Hepatocyte (in vitro differentiated cells): ENCODE measurements at regions not wholly inside any gene's neighbourhood (a gene's known extent, or its start where the extent isn't known, plus 50 kb on each side); places are given as distances from the start of the nearest gene placed in this dataset.

Source experiments
- DNase-seq: peaks from one replicate; pipeline ENCODE4 v3.0.0-alpha.2; 2016; ENCODE audit warnings: low spot score
- H2AFZ ChIP-seq: fragments of 200-600 bp; sonication (generic); 2 replicates; pipeline ENCODE4 v1.6.0; 2016; ENCODE audit warnings: antibody characterized with exemption, mild to moderate bottlenecking
- H3K27ac ChIP-seq: fragments of 200-600 bp; sonication (generic); 2 replicates; pipeline ENCODE4 v1.5.1; 2016; ENCODE audit warnings: mild to moderate bottlenecking
- H3K27me3 ChIP-seq: fragments of 200-600 bp; sonication (generic); 2 replicates; pipeline ENCODE4 v1.6.1; 2016
- H3K36me3 ChIP-seq: fragments of 200-600 bp; sonication (generic); replicated peaks from 2 replicates; pipeline ENCODE4 v1.5.1; 2016; ENCODE audit warnings: low read depth; ENCODE audit not compliant: insufficient read depth
- H3K4me1 ChIP-seq: fragments of 200-600 bp; sonication (generic); 2 replicates; pipeline ENCODE4 v1.5.1; 2016; ENCODE audit warnings: mild to moderate bottlenecking, moderate library complexity; ENCODE audit not compliant: insufficient read depth
- H3K4me2 ChIP-seq: fragments of 200-600 bp; sonication (generic); 2 replicates; pipeline ENCODE4 v1.6.0; 2016
- H3K4me3 ChIP-seq: fragments of 200-600 bp; sonication (generic); 2 replicates; pipeline ENCODE4 v1.5.1; 2016; ENCODE audit warnings: mild to moderate bottlenecking
- H3K79me2 ChIP-seq: fragments of 200-600 bp; sonication (generic); 2 replicates; pipeline ENCODE4 v1.6.0; 2017; ENCODE audit warnings: mild to moderate bottlenecking
- H3K9me2 ChIP-seq: fragments of 200-600 bp; sonication (generic); replicated peaks from 2 replicates; pipeline ENCODE4 v1.6.0; 2017; ENCODE audit warnings: mild to moderate bottlenecking; ENCODE audit not compliant: insufficient read depth
- H3K9me3 ChIP-seq: fragments of 200-600 bp; sonication (generic); 2 replicates; pipeline ENCODE4 v1.5.1; 2016; ENCODE audit warnings: low read depth, mild to moderate bottlenecking
- H4K20me1 ChIP-seq: fragments of 200-600 bp; sonication (generic); 2 replicates; pipeline ENCODE4 v1.6.0; 2016; ENCODE audit warnings: mild to moderate bottlenecking; ENCODE audit not compliant: insufficient read depth, poor library complexity, severe bottlenecking
- EZH2 ChIP-seq: fragments of 200-600 bp; sonication (generic); IDR thresholded peaks from 2 replicates; pipeline ENCODE4 v1.6.1; 2016; ENCODE audit warnings: antibody characterized with exemption, mild to moderate bottlenecking, borderline replicate concordance
- EZH2phosphoT487 ChIP-seq: fragments of 200-600 bp; sonication (generic); IDR thresholded peaks from one replicate; pipeline ENCODE4 v1.6.1; 2018; ENCODE audit warnings: antibody characterized with exemption, mild to moderate bottlenecking, low read depth, moderate library complexity; ENCODE audit not compliant: unreplicated experiment, severe bottlenecking
- WGBS: methylation state at CpG from one replicate; pipeline ENCODE4 v1.1.6; 2016; ENCODE audit warnings: low lambda C conversion rate; ENCODE audit errors: missing lambda C conversion rate; 5-methylcytosine and 5-hydroxymethylcytosine counted together
- TF ChIP-seq, protein P1 (sequence below): fragments of 200-600 bp; sonication (generic); IDR thresholded peaks from 2 replicates; pipeline ENCODE4 v1.5.1; 2016; ENCODE audit warnings: antibody characterized with exemption, mild to moderate bottlenecking; ENCODE audit not compliant: poor library complexity

GRCh38 chr9:23219471-23219870 lies 606.6 kb downstream of the ELAVL2 start:
- H3K9me3 ChIP-seq, result no peaks in the 10 kb centered on the region
- DNase-seq, result no peak
- no peak overlapping the region for H3K27ac ChIP-seq
- H3K4me3 ChIP-seq, result no peak overlapping the region
- no peaks in the 10 kb centered on the region for H3K27me3 ChIP-seq
- no peaks in the 10 kb centered on the region for H3K79me2 ChIP-seq
- H3K9me2 ChIP-seq, result no peaks in the 10 kb centered on the region
- no peaks in the 10 kb centered on the region for H3K4me1 ChIP-seq
- H2AFZ ChIP-seq, result no peak overlapping the region
- H3K36me3 ChIP-seq, result no peaks in the 10 kb centered on the region
- no peak overlapping the region for H3K4me2 ChIP-seq
- 95% methylated on average over 13 of the region's 13 CpGs for WGBS
- H4K20me1 ChIP-seq, result no peaks in the 10 kb centered on the region
- TF ChIP-seq, protein P1, sequence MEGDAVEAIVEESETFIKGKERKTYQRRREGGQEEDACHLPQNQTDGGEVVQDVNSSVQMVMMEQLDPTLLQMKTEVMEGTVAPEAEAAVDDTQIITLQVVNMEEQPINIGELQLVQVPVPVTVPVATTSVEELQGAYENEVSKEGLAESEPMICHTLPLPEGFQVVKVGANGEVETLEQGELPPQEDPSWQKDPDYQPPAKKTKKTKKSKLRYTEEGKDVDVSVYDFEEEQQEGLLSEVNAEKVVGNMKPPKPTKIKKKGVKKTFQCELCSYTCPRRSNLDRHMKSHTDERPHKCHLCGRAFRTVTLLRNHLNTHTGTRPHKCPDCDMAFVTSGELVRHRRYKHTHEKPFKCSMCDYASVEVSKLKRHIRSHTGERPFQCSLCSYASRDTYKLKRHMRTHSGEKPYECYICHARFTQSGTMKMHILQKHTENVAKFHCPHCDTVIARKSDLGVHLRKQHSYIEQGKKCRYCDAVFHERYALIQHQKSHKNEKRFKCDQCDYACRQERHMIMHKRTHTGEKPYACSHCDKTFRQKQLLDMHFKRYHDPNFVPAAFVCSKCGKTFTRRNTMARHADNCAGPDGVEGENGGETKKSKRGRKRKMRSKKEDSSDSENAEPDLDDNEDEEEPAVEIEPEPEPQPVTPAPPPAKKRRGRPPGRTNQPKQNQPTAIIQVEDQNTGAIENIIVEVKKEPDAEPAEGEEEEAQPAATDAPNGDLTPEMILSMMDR, result no peak
- no peak for TF ChIP-seq EZH2
- TF ChIP-seq EZH2phosphoT487, result no peak

DNA sequence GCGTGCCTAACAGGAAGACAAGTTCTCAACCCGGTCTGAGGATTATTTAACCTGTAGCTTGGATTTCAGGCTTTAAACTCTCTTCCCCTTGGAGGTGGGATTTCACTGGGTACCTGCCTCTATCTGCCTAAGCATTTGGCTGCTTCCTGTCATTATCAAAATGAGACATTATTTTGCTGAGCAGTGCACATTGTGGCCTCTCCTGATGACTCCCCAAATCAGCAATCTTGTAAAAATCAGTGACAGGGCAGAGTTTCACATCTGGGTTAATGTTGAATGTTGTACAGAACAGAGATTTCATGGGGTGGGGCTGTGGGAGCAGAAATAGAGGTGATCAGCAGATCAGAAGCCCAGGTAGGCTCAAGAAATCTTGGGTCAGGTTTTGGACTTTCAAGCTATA lies 605.9 kb downstream of the ELAVL2 start:
- no peak for DNase-seq
- Histone ChIP-seq H3K27me3 (no peaks in the 10 kb centered on the region), H3K9me2 (no peaks in the 10 kb centered on the region), H3K79me2 (no peaks in the 10 kb centered on the region), H3K27ac (no peak overlapping the region), H3K4me1 (no peaks in the 10 kb centered on the region), H3K36me3 (no peaks in the 10 kb centered on the region), H2AFZ (no peak overlapping the region), H3K4me2 (no peak overlapping the region), H3K9me3 (no peaks in the 10 kb centered on the region), H3K4me3 (no peak overlapping the region), H4K20me1 (no peaks in the 10 kb centered on the region)
- 80% methylated on average over 2 of the region's 2 CpGs for WGBS
- TF ChIP-seq EZH2 (no peak), EZH2phosphoT487 (no peak)
- TF ChIP-seq, protein P1, result no peak

GRCh38 chr9:23220957-23221356 lies 605.1 kb downstream of the ELAVL2 start:
- H3K4me1 ChIP-seq, result no peaks in the 10 kb centered on the region
- H3K79me2 ChIP-seq, result no peaks in the 10 kb centered on the region
- TF ChIP-seq EZH2phosphoT487 (no peak), EZH2 (no peak)
- TF ChIP-seq, protein P1, result no peak
- H3K27ac ChIP-seq, result no peak overlapping the region
- no peak overlapping the region for H3K4me2 ChIP-seq
- no peaks in the 10 kb centered on the region for H3K9me3 ChIP-seq
- no peaks in the 10 kb centered on the region for H3K9me2 ChIP-seq
- no peaks in the 10 kb centered on the region for H4K20me1 ChIP-seq
- WGBS, result 82% methylated on average over 3 of the region's 3 CpGs
- DNase-seq, result no peak
- no peaks in the 10 kb centered on the region for H3K36me3 ChIP-seq
- H3K4me3 ChIP-seq, result no peak overlapping the region
- H2AFZ ChIP-seq, result no peak overlapping the region
- no peaks in the 10 kb centered on the region for H3K27me3 ChIP-seq

DNA sequence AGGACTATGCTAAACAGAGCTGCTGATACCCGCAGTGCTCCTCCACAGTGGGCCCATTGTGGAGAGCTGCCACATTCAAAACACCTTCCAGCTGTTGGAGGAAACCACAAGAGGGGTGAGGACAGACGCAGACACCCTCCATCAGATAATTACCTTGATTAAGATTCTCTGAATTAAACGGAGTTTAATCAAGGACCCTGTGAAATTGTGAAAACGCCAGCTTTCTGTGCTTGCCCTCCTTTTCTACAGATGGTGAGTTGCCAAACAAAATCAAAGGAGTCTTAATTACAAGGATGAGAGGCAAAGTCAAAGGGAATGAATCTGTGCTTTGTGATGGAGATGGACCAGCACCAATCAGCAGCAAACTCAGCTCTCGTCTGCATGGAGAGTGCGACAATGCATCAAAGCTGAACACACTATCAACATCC lies 596.1 kb downstream of the ELAVL2 start:
- no peaks in the 10 kb centered on the region for H3K9me2 ChIP-seq
- H3K4me2 ChIP-seq, result no peak overlapping the region
- 52% methylated on average over 6 of the region's 6 CpGs for WGBS
- no peak for TF ChIP-seq EZH2phosphoT487
- TF ChIP-seq, protein P1, result no peak
- no peak for TF ChIP-seq EZH2
- no peaks in the 10 kb centered on the region for H3K9me3 ChIP-seq
- no peaks in the 10 kb centered on the region for H3K27me3 ChIP-seq
- H4K20me1 ChIP-seq, result no peaks in the 10 kb centered on the region
- H3K36me3 ChIP-seq, result no peaks in the 10 kb centered on the region
- no peaks in the 10 kb centered on the region for H3K4me1 ChIP-seq
- no peaks in the 10 kb centered on the region for H3K79me2 ChIP-seq
- DNase-seq, result no peak
- H3K27ac ChIP-seq, result no peak overlapping the region
- H2AFZ ChIP-seq, result no peak overlapping the region
- H3K4me3 ChIP-seq, result no peak overlapping the region
